PC-3 (cell line): ENCODE measurements at regions not wholly inside any gene's neighbourhood (a gene's known extent, or its start where the extent isn't known, plus 50 kb on each side); places are given as distances from the start of the nearest gene placed in this dataset.

Experiments used
- ATAC-seq: fragments of 200-7000 bp; cut with Tn5 transposase; 2 replicates; pipeline ENCODE4 v1.9.1; 2020; ENCODE audit warnings: mild to moderate bottlenecking, moderate library complexity
- BruUV-seq: library from RNA; stranded (reverse); fragments of 400-500 nt; replicated peaks from 2 replicates; lab custom pipeline; 2021; lab: Mats Ljungman, UMichigan
- CTCF ChIA-PET: fragments of 300-600 bp; sonication (Branson Sonifier 250); formaldehyde crosslinking; loops from one replicate; lab custom pipeline; 2022; ENCODE audit warnings: antibody characterized with exemption; lab: Charles Lee
- POLR2A ChIA-PET: fragments of 300-600 bp; sonication (Branson Sonifier 250); formaldehyde crosslinking; loops from one replicate; lab custom pipeline; 2022; ENCODE audit warnings: antibody characterized with exemption; ENCODE audit not compliant: unreplicated experiment; lab: Charles Lee
- DNase-seq: peaks from one replicate; pipeline ENCODE4 v3.0.0-alpha.2; 2015
- H2AFZ ChIP-seq: fragments of 300-600 bp; sonication (generic); 2 replicates; pipeline ENCODE4 v1.6.0; 2016; ENCODE audit warnings: antibody characterized with exemption, low read length
- H3F3A ChIP-seq: fragments of 300-600 bp; sonication (generic); one replicate; pipeline ENCODE4 v1.6.0; 2017; ENCODE audit warnings: antibody characterized with exemption, low read length, control low read depth, mild to moderate bottlenecking; ENCODE audit not compliant: unreplicated experiment
- H3K27ac ChIP-seq: fragments of 300-600 bp; sonication (generic); 2 replicates; pipeline ENCODE4 v1.5.1; 2016; ENCODE audit warnings: mild to moderate bottlenecking, low read length
- H3K27me3 ChIP-seq: fragments of 300-600 bp; sonication (generic); 2 replicates; pipeline ENCODE4 v1.6.1; 2016; ENCODE audit warnings: low read length, mixed read lengths
- H3K36me3 ChIP-seq: fragments of 300-600 bp; sonication (generic); 2 replicates; pipeline ENCODE4 v1.6.1; 2016; ENCODE audit warnings: low read depth, mixed run types, low read length, mixed read lengths
- H3K4me1 ChIP-seq: fragments of 300-600 bp; sonication (generic); 2 replicates; pipeline ENCODE4 v1.5.1; 2016; ENCODE audit warnings: low read length; ENCODE audit not compliant: insufficient read depth
- H3K4me2 ChIP-seq: fragments of 300-600 bp; sonication (generic); 2 replicates; pipeline ENCODE4 v1.6.0; 2016; ENCODE audit warnings: low read length
- H3K4me3 ChIP-seq: fragments of 300-600 bp; sonication (generic); 2 replicates; pipeline ENCODE4 v1.5.1; 2016; ENCODE audit warnings: mild to moderate bottlenecking, low read length, mixed read lengths
- H3K79me2 ChIP-seq: fragments of 300-600 bp; sonication (generic); 2 replicates; pipeline ENCODE4 v1.6.1; 2017; ENCODE audit warnings: low read length, mixed read lengths
- H3K9ac ChIP-seq: fragments of 300-600 bp; sonication (generic); 2 replicates; pipeline ENCODE4 v1.6.0; 2016; ENCODE audit warnings: mild to moderate bottlenecking, low read length
- H3K9me2 ChIP-seq: fragments of 300-600 bp; sonication (generic); replicated peaks from 2 replicates; pipeline ENCODE4 v1.6.1; 2016; ENCODE audit warnings: mixed run types, low read length, mixed read lengths
- H3K9me3 ChIP-seq: fragments of 300-600 bp; sonication (generic); 2 replicates; pipeline ENCODE4 v1.6.1; 2016; ENCODE audit warnings: low read length, mixed read lengths
- H4K20me1 ChIP-seq: fragments of 300-600 bp; sonication (generic); 2 replicates; pipeline ENCODE4 v1.6.1; 2016; ENCODE audit warnings: low read length, mixed read lengths
- CTCF ChIP-seq: fragments of 300-600 bp; sonication (generic); conservative IDR thresholded peaks from 2 replicates; pipeline ENCODE4 v1.5.1; 2017; ENCODE audit warnings: antibody characterized with exemption, low read depth, mild to moderate bottlenecking, low read length
- EZH2 ChIP-seq: fragments of 300-600 bp; sonication (generic); IDR thresholded peaks from one replicate; pipeline ENCODE4 v1.6.1; 2017; ENCODE audit warnings: antibody characterized with exemption, mild to moderate bottlenecking, low read length; ENCODE audit not compliant: unreplicated experiment
- EZH2phosphoT487 ChIP-seq: fragments of 300-600 bp; sonication (generic); IDR thresholded peaks from 2 replicates; pipeline ENCODE4 v1.6.1; 2018; ENCODE audit warnings: mild to moderate bottlenecking, antibody characterized with exemption, low read length, borderline replicate concordance
- intact Hi-C: fragments of 100-400 bp; cut with micrococcal nuclease; formaldehyde crosslinking; loops from 2 replicates; pipeline ENCODE4 v1.9.0; 2023

DNA sequence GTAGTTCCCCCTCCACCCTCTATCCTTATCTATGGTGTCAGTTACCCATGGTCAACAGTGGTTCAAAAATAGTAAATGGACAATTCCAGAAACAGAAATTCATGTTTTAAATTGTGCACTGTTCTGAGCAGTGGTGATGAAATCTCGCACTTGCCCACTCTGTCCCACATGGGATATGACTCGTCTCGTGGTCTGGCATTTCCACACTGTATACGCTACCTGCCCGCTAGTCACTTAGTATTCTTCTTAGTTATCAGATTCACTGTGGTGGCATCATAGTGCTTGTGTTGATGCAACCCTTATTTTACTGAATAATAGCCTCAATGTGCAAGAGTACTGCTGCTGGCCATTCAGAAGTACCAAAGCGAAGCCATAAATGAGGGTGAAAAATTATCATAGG, 507.0 kb downstream of the SNAPC1 start:
- CTCF ChIA-PET, result no interaction called here
- H2AFZ ChIP-seq, result no peak overlapping the region
- H4K20me1 ChIP-seq, result no peaks in the 10 kb centered on the region
- POLR2A ChIA-PET, result no interaction called here
- no peak overlapping the region for H3K27ac ChIP-seq
- no peaks in the 10 kb centered on the region for H3K4me1 ChIP-seq
- BruUV-seq, result no TSS peak
- no peaks in the 10 kb centered on the region for H3F3A ChIP-seq
- no peak overlapping the region for H3K9ac ChIP-seq
- no peaks in the 10 kb centered on the region for H3K36me3 ChIP-seq
- H3K9me2 ChIP-seq, result no peaks in the 10 kb centered on the region
- H3K9me3 ChIP-seq, result no peaks in the 10 kb centered on the region
- H3K79me2 ChIP-seq, result no peaks in the 10 kb centered on the region
- H3K4me2 ChIP-seq, result no peak overlapping the region
- ATAC-seq (no peak), DNase-seq (no peak)
- TF ChIP-seq EZH2phosphoT487, result no peak
- no peak for TF ChIP-seq CTCF
- TF ChIP-seq EZH2, result no peak
- H3K4me3 ChIP-seq, result no peak overlapping the region
- H3K27me3 ChIP-seq, result peaks cover 44% of the 10 kb centered on the region
- intact Hi-C loops, result no loop called here

DNA sequence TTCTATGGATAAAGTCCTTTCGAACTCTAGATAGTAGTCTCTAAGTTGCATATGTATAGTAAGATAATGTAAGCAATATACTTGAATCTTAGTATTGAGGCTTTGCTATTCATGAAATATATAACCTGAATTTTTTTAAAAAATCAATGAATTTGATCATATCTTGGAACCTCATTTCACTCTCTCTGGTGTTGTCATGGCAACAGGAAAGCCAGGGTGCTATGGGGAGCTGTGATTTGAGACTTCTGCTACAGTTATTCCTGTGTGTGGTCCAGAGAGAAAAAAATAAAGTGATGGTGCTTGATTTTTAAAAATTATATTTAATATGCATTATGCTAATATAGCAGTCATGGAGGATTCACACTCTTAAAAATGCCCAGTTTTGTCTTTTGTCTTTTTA, 508.0 kb downstream of the SNAPC1 start:
- ATAC-seq (no peak), DNase-seq (no peak)
- H3K27ac ChIP-seq, result no peak overlapping the region
- no peak overlapping the region for H2AFZ ChIP-seq
- H3F3A ChIP-seq, result no peaks in the 10 kb centered on the region
- intact Hi-C loops, result no loop called here
- TF ChIP-seq CTCF (no peak), EZH2phosphoT487 (no peak), EZH2 (no peak)
- no peaks in the 10 kb centered on the region for H3K9me3 ChIP-seq
- POLR2A ChIA-PET, result no interaction called here
- H3K4me2 ChIP-seq, result no peak overlapping the region
- no peaks in the 10 kb centered on the region for H3K36me3 ChIP-seq
- H3K79me2 ChIP-seq, result no peaks in the 10 kb centered on the region
- no peaks in the 10 kb centered on the region for H3K9me2 ChIP-seq
- no peaks in the 10 kb centered on the region for H4K20me1 ChIP-seq
- H3K9ac ChIP-seq, result no peak overlapping the region
- peaks cover 35% of the 10 kb centered on the region for H3K27me3 ChIP-seq
- H3K4me3 ChIP-seq, result no peak overlapping the region
- CTCF ChIA-PET, result no interaction called here
- BruUV-seq, result no TSS peak
- no peaks in the 10 kb centered on the region for H3K4me1 ChIP-seq

DNA sequence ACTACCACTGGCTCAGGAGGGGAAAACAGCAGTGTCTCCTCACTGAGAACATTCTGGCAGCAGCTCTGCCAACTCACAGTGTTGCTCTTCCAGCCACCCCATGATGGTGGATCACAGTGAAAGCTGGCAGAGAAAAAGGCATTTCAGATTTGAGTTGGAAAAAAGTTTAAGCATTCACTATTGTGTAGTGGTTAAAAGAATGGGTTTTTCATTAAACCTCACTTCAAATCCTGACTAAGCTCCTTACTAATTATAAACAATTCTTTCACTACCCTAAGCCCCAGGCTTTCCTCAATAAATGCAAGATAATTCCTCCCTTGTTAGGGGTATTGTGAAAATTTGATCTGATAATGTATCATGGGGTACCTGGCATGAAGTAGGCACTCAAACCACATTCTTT, 518.1 kb downstream of the SNAPC1 start:
- Histone ChIP-seq H3K4me1 (no peaks in the 10 kb centered on the region), H3K9me2 (no peaks in the 10 kb centered on the region), H4K20me1 (no peaks in the 10 kb centered on the region), H3K79me2 (no peaks in the 10 kb centered on the region), H3K36me3 (no peaks in the 10 kb centered on the region), H3K4me2 (no peak overlapping the region), H3K9ac (no peak overlapping the region), H3K27ac (no peak overlapping the region), H3K9me3 (no peaks in the 10 kb centered on the region), H3K27me3 (peaks cover 39% of the 10 kb centered on the region), H2AFZ (no peak overlapping the region), H3F3A (no peaks in the 10 kb centered on the region), H3K4me3 (no peak overlapping the region)
- ChIA-PET POLR2A (no interaction called here), CTCF (no interaction called here)
- no peak for DNase-seq
- intact Hi-C loops, result no loop called here
- no peak for ATAC-seq
- no TSS peak for BruUV-seq
- TF ChIP-seq EZH2 (no peak), CTCF (no peak), EZH2phosphoT487 (no peak)
